Left ventricle myocardium superior (tissue), 1 donor: ENCODE measurements at regions not wholly inside any gene's neighbourhood (a gene's known extent, or its start where the extent isn't known, plus 50 kb on each side); places are given as distances from the start of the nearest gene placed in this dataset.

Source experiments
- ATAC-seq: fragments of 200-7000 bp; cut with Tn5 transposase; one replicate; pipeline ENCODE4 v1.9.1; 2020; ENCODE audit warnings: mild to moderate bottlenecking, moderate library complexity
- DNase-seq: peaks from one replicate; pipeline ENCODE4 v3.0.0-alpha.2; 2020
- intact Hi-C: fragments of 100-400 bp; cut with micrococcal nuclease; formaldehyde crosslinking; loops from one replicate; pipeline ENCODE4 v1.11.0; 2022
- donor health status: DM: no; HTN: yes; CAD: no; lungs with severe emphysema.

GRCh38 chr22:27336151-27337090 is 465.1 kb downstream of the MN1 start:
- intact Hi-C loops = no loop called here
- no peak for DNase-seq
- ATAC-seq = no peak

GRCh38 chr22:27337676-27338075 is 463.9 kb downstream of the MN1 start:
- ATAC-seq = no peak
- no peak for DNase-seq
- intact Hi-C loops = no loop called here

- intact Hi-C loops = no loop called here
Measured at GRCh38 chr22:27340047-27340446, 461.5 kb downstream of the MN1 start.

GRCh38 chr22:27344546-27344945 is 457.0 kb downstream of the MN1 start:
- ATAC-seq (no peak), DNase-seq (no peak)
- intact Hi-C loops = no loop called here

More at GRCh38 chr22:27340047-27340446, 461.5 kb downstream of the MN1 start:
- ATAC-seq = no peak
- no peak for DNase-seq

GRCh38 chr22:27345691-27346090 is 455.9 kb downstream of the MN1 start:
- ATAC-seq (no peak), DNase-seq (no peak)
- intact Hi-C loops = no loop called here

GRCh38 chr22:27347951-27348350 is 453.6 kb downstream of the MN1 start:
- intact Hi-C loops = no loop called here
- no peak for ATAC-seq
- DNase-seq = no peak

GRCh38 chr22:27348634-27349033 is 452.9 kb downstream of the MN1 start:
- intact Hi-C loops = no loop called here
- no peak for ATAC-seq
- DNase-seq = no peak

GRCh38 chr22:27349456-27349855 is 452.1 kb downstream of the MN1 start:
- intact Hi-C loops = no loop called here
- ATAC-seq (no peak), DNase-seq (no peak)

- intact Hi-C loops = no loop called here
- ATAC-seq (no peak), DNase-seq (no peak)
Measured at GRCh38 chr22:27350306-27350705, 451.2 kb downstream of the MN1 start.

- intact Hi-C loops = no loop called here
- no peak for ATAC-seq
Measured at GRCh38 chr22:27352426-27352825, 449.1 kb downstream of the MN1 start.

GRCh38 chr22:27358096-27358870 is 443.3 kb downstream of the MN1 start:
- ATAC-seq = no peak
- intact Hi-C loops = no loop called here
- no peak for DNase-seq

More at GRCh38 chr22:27352426-27352825, 449.1 kb downstream of the MN1 start:
- DNase-seq = no peak

GRCh38 chr22:27370269-27370668 is 431.3 kb downstream of the MN1 start:
- DNase-seq = no peak
- ATAC-seq = no peak
- intact Hi-C loops = no loop called here

- ATAC-seq = no peak
- intact Hi-C loops = no loop called here
- no peak for DNase-seq
Measured at GRCh38 chr22:27370987-27371386, 430.6 kb downstream of the MN1 start.

GRCh38 chr22:27372364-27372763 is 429.2 kb downstream of the MN1 start:
- intact Hi-C loops = no loop called here
- no peak for ATAC-seq

GRCh38 chr22:27372969-27373670 is 428.4 kb downstream of the MN1 start:
- intact Hi-C loops = no loop called here
- ATAC-seq (no peak), DNase-seq (no peak)

More at GRCh38 chr22:27372364-27372763, 429.2 kb downstream of the MN1 start:
- no peak for DNase-seq

- ATAC-seq = peak; percentile 42
- intact Hi-C loops = no loop called here
- peak; percentile 36 for DNase-seq
Measured at GRCh38 chr22:27377501-27378295, 423.9 kb downstream of the MN1 start.

- ATAC-seq (no peak), DNase-seq (no peak)
- intact Hi-C loops = no loop called here
Measured at GRCh38 chr22:27378311-27378800, 423.2 kb downstream of the MN1 start.

- ATAC-seq (no peak), DNase-seq (no peak)
- intact Hi-C loops = no loop called here
Measured at GRCh38 chr22:27378995-27379394, 422.6 kb downstream of the MN1 start.

GRCh38 chr22:27380855-27381254 is 420.7 kb downstream of the MN1 start:
- no peak for DNase-seq
- no peak for ATAC-seq
- intact Hi-C loops = no loop called here
